ENCODE measurements at regions not wholly inside any gene's neighbourhood (a gene's known extent, or its start where the extent isn't known, plus 50 kb on each side); places are given as distances from the start of the nearest gene placed in this dataset.

DNA sequence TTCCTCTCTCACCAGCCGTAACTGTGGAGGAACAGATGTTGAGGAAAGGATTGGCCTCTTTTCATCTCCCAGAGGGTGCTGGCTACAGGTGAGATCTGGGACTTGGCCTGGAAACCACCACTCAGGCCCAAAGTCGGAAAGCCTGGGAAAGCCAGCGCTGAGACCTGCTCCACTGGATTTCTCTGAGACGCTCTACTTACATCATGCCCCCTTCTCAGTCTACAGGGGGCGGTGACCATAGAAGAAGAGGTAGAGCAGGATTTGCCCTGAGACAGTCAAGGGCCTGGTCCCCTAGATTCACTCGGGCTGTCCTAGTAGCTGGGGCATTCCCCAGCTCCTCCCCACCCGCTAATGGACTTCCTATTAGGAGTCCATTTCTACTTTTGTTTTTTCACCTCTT, 80.9 kb downstream of the C3orf38 start:
- no TSS peak for BruUV-seq (replicated peaks)

More for the DNA sequence above, 80.9 kb downstream of the C3orf38 start:
- no peak overlapping the region for H3K23ac ChIP-seq (ENCODE audit: low read depth, low read length)
- ChIA-PET POLR2A (ENCODE audit: unreplicated experiment) (no interaction called here), CTCF (no interaction called here)
- no peak overlapping the region for H3K27ac ChIP-seq (ENCODE audit: insufficient read depth, low read length)
- no peaks in the 10 kb centered on the region for H3K9me3 ChIP-seq (ENCODE audit: control insufficient read depth, insufficient read depth, low read length)
- H3K4me1 ChIP-seq (ENCODE audit: control insufficient read depth, insufficient read depth, low read length) = no peaks in the 10 kb centered on the region
- no peak overlapping the region for H2BK15ac ChIP-seq (ENCODE audit: low read depth, low read length)
- in situ Hi-C loops (cut with MboI; ENCODE audit: low sequenced_read_pairs) (no loop called here), dilution Hi-C loops (cut with HindIII; ENCODE audit: low sequenced_read_pairs, unreplicated experiment) (no loop called here), intact Hi-C loops (cut with micrococcal nuclease) (no loop called here)
- no peak overlapping the region for H2BK5ac ChIP-seq (ENCODE audit: low read depth, low read length, poor library complexity, severe bottlenecking)
- no peaks in the 10 kb centered on the region for H3K9me1 ChIP-seq (ENCODE audit: insufficient read depth, low read length)
- 83% methylated on average over 1 of the region's 7 CpGs; no CpG with 5 or more reads in 1 of the 2 experiments for WGBS, 2 experiments (ENCODE audit: extremely low coverage in 2 of 2, insufficient read length in 1 of 2)
- DNase-seq (no peak), ATAC-seq (ENCODE audit: low read depth) (no peak)
- no peak overlapping the region for H3K18ac ChIP-seq (ENCODE audit: low read depth, low read length)
- no peak overlapping the region for H3K9ac ChIP-seq (ENCODE audit: low read depth, low read length)
- no peak overlapping the region for H2AK9ac ChIP-seq (replicated peaks; ENCODE audit: low read depth, low read length, poor library complexity)
- no peaks in the 10 kb centered on the region for H3K79me1 ChIP-seq (ENCODE audit: low read depth in 1 of 2, low read length in 2 of 2)
- no peak overlapping the region for H2BK20ac ChIP-seq (ENCODE audit: low read depth, low read length)
- no peak overlapping the region for H3K14ac ChIP-seq (replicated peaks; ENCODE audit: low read depth, low read length)
- H2BK120ac ChIP-seq (ENCODE audit: low read depth, low read length) = no peak overlapping the region
- H3K56ac ChIP-seq (ENCODE audit: extremely low read depth, insufficient read depth, low read length) = no peak overlapping the region
- TF ChIP-seq RFX5 (IDR thresholded peaks at IDR 0.05; ENCODE audit: low read depth, low read length) (no peak), MXI1 (IDR thresholded peaks at IDR 0.05; ENCODE audit: borderline replicate concordance, low read depth, low read length) (no peak), RAD21 (IDR thresholded peaks at IDR 0.05; ENCODE audit: low read length) (no peak), CHD1 (IDR thresholded peaks at IDR 0.05; ENCODE audit: low read depth, low read length) (no peak), MAZ (IDR thresholded peaks at IDR 0.05; ENCODE audit: borderline replicate concordance, low read depth, low read length) (no peak), POLR2A (IDR thresholded peaks at IDR 0.05; ENCODE audit: low read depth, low read length) (no peak), BHLHE40 (IDR thresholded peaks at IDR 0.05; ENCODE audit: low read depth, low read length) (no peak), NFE2L2 (IDR thresholded peaks at IDR 0.05; ENCODE audit: low read depth, low read length) (no peak), CEBPB (IDR thresholded peaks at IDR 0.05; ENCODE audit: low read depth, low read length) (no peak), MAFK (IDR thresholded peaks at IDR 0.05; ENCODE audit: low read depth, low read length) (no peak), RCOR1 (IDR thresholded peaks at IDR 0.05; ENCODE audit: insufficient replicate concordance, low read length) (no peak)
- TF ChIP-seq, protein P1, sequence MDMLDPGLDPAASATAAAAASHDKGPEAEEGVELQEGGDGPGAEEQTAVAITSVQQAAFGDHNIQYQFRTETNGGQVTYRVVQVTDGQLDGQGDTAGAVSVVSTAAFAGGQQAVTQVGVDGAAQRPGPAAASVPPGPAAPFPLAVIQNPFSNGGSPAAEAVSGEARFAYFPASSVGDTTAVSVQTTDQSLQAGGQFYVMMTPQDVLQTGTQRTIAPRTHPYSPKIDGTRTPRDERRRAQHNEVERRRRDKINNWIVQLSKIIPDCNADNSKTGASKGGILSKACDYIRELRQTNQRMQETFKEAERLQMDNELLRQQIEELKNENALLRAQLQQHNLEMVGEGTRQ (IDR thresholded peaks at IDR 0.05; ENCODE audit: low read depth, low read length) = no peak
- TF ChIP-seq, protein P2, sequence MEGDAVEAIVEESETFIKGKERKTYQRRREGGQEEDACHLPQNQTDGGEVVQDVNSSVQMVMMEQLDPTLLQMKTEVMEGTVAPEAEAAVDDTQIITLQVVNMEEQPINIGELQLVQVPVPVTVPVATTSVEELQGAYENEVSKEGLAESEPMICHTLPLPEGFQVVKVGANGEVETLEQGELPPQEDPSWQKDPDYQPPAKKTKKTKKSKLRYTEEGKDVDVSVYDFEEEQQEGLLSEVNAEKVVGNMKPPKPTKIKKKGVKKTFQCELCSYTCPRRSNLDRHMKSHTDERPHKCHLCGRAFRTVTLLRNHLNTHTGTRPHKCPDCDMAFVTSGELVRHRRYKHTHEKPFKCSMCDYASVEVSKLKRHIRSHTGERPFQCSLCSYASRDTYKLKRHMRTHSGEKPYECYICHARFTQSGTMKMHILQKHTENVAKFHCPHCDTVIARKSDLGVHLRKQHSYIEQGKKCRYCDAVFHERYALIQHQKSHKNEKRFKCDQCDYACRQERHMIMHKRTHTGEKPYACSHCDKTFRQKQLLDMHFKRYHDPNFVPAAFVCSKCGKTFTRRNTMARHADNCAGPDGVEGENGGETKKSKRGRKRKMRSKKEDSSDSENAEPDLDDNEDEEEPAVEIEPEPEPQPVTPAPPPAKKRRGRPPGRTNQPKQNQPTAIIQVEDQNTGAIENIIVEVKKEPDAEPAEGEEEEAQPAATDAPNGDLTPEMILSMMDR (conservative IDR thresholded peaks at IDR 0.05; ENCODE audit: low read depth, low read length) = no peak
- TF ChIP-seq, protein P3, sequence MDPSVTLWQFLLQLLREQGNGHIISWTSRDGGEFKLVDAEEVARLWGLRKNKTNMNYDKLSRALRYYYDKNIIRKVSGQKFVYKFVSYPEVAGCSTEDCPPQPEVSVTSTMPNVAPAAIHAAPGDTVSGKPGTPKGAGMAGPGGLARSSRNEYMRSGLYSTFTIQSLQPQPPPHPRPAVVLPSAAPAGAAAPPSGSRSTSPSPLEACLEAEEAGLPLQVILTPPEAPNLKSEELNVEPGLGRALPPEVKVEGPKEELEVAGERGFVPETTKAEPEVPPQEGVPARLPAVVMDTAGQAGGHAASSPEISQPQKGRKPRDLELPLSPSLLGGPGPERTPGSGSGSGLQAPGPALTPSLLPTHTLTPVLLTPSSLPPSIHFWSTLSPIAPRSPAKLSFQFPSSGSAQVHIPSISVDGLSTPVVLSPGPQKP (IDR thresholded peaks at IDR 0.05; ENCODE audit: borderline replicate concordance, low read depth, low read length) = no peak
- no peaks in the 10 kb centered on the region for H3K36me3 ChIP-seq (ENCODE audit: control insufficient read depth, insufficient read depth, low read length)
- H2AK5ac ChIP-seq (ENCODE audit: low read depth, low read length) = no peak overlapping the region
- H2AFZ ChIP-seq (replicated peaks; ENCODE audit: low read length, poor library complexity) = no peak overlapping the region
- H3K4ac ChIP-seq (ENCODE audit: low read depth, low read length) = no peak overlapping the region
- no peaks in the 10 kb centered on the region for H3K27me3 ChIP-seq (ENCODE audit: control insufficient read depth, insufficient read depth, low read length)
- H4K91ac ChIP-seq (ENCODE audit: insufficient read depth, low read depth, low read length) = no peak overlapping the region
- H4K8ac ChIP-seq (ENCODE audit: low read depth in 2 of 2, low read length in 2 of 2) = no peak overlapping the region
- H3K4me2 ChIP-seq (ENCODE audit: low read depth, low read length) = no peak overlapping the region
- H3K4me3 ChIP-seq (ENCODE audit: insufficient read depth, low read depth, low read length) = no peak overlapping the region
- H4K20me1 ChIP-seq (ENCODE audit: insufficient read depth, low read length) = no peaks in the 10 kb centered on the region
- H4K5ac ChIP-seq (ENCODE audit: low read depth, low read length) = no peak overlapping the region

All from IMR-90 (cell line).